Left ventricle myocardium superior (tissue), 1 donor: ENCODE measurements at regions not wholly inside any gene's neighbourhood (a gene's known extent, or its start where the extent isn't known, plus 50 kb on each side); places are given as distances from the start of the nearest gene placed in this dataset.

Experiments used
- ATAC-seq: fragments of 200-7000 bp; cut with Tn5 transposase; one replicate; pipeline ENCODE4 v1.9.1; 2020; ENCODE audit warnings: mild to moderate bottlenecking, moderate library complexity
- DNase-seq: peaks from one replicate; pipeline ENCODE4 v3.0.0-alpha.2; 2020
- intact Hi-C: fragments of 100-400 bp; cut with micrococcal nuclease; formaldehyde crosslinking; loops from one replicate; pipeline ENCODE4 v1.11.0; 2022
- donor health status: DM: no; HTN: yes; CAD: no; lungs with severe emphysema.

- intact Hi-C loops = no loop called here
- no peak for DNase-seq
- no peak for ATAC-seq
These were observed 411.4 kb downstream of the CCDC91 start for GRCh38 chr12:28601570-28602058.

- ATAC-seq = no peak
- intact Hi-C loops = no loop called here
- DNase-seq = no peak
These were observed 412.5 kb downstream of the CCDC91 start for GRCh38 chr12:28602786-28603185.

GRCh38 chr12:28603239-28603638, 413.0 kb downstream of the CCDC91 start:
- intact Hi-C loops = no loop called here
- ATAC-seq (no peak), DNase-seq (no peak)

- intact Hi-C loops = no loop called here
- DNase-seq (no peak), ATAC-seq (no peak)
These were observed 413.5 kb downstream of the CCDC91 start for GRCh38 chr12:28603801-28604200.

GRCh38 chr12:28604240-28604639, 414.0 kb downstream of the CCDC91 start:
- intact Hi-C loops = no loop called here
- ATAC-seq (no peak), DNase-seq (no peak)

DNA sequence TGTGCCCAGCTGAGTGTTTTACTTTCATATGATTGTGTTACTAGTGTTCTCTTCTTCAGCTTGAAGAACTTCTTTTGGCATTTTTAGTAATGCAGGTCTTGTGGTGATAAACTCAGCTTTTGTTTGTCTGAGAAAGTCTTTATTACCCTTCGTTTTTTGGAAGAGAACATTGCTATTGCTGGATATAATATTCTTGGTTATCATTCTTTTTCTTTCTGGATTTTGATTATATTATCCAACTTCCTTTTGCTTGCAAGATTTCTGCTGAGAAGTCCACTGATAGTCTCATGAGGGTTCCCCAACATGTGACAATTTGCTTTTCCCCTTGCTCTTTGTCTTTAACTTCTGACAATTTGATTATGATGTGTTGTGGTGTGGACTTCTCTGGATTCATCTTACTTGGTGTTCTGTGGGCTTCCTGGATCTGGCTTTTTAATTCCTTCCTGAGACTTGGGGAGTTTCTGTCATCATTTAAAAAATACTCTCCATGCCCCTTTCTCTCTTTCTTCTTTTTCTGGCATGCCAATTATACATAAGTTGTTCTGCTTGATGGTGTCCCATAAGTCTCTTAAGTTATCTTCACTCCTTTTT, 416.8 kb downstream of the CCDC91 start:
- intact Hi-C loops = no loop called here
- ATAC-seq = no peak
- no peak for DNase-seq

- intact Hi-C loops = no loop called here
- ATAC-seq = no peak
- DNase-seq = no peak
These were observed 420.3 kb downstream of the CCDC91 start for GRCh38 chr12:28610401-28611114.

DNA sequence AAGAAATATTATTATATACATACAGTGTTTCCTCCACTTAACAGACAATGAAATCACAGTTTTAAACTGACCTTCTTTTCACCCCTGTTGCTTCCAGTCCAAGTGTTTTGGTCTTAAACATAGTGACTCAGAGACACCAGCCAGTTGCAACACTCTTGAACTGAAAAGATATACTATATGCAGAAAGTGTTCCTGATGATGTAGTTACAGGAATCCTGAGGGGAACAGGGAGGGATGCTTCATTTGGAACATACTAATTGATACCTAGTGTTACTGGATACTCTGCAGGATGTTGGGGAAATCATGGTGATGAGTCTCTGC, 420.8 kb downstream of the CCDC91 start:
- ATAC-seq = no peak
- DNase-seq = no peak
- intact Hi-C loops = no loop called here

DNA sequence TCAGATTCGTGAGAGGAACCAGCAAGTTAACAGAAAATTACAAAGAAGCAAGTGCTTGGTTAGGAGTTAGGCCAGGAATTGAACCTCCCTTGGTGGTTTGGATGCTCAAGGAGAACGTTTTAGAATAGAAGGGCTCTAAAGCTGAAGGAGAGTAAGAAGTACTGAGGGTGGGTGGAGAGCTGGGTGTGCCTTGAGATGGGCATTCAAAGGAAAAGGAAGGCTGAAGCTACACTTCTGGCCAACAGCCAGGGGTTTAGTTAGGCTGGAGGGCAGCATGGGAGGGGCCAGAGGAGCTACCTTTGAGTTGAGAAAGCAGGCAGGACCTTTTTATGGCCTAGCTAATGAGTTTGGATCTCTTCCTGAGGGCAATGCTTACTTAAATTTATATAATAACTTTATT, 421.2 kb downstream of the CCDC91 start:
- intact Hi-C loops = no loop called here
- DNase-seq = no peak
- ATAC-seq = no peak

DNA sequence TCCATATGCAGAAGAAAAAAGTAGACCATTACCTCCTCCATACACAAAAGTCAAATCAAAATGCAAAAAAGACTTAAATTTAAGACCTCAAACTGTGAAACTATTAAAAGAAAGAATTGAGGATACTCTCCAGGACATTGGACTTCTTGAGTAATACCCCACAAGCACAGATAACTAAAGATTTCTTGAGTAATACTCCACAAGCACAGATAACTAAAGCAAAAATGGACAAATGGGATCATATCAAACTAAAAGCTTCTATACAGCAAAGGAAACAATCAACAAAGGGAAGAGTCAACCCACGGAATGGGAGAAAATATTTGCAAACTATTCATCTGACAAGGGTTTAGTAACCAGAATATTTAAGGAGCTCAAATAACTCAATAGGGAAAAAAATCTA, 427.9 kb downstream of the CCDC91 start:
- DNase-seq = no peak
- ATAC-seq = no peak
- intact Hi-C loops = no loop called here

GRCh38 chr12:28618772-28619171, 428.5 kb downstream of the CCDC91 start:
- intact Hi-C loops = no loop called here

GRCh38 chr12:28620281-28620680, 430.0 kb downstream of the CCDC91 start:
- intact Hi-C loops = no loop called here
- no peak for DNase-seq
- ATAC-seq = no peak

More at GRCh38 chr12:28618772-28619171, 428.5 kb downstream of the CCDC91 start:
- ATAC-seq (no peak), DNase-seq (no peak)

GRCh38 chr12:28622406-28622805, 432.1 kb downstream of the CCDC91 start:
- no peak for ATAC-seq
- DNase-seq = no peak
- intact Hi-C loops = no loop called here

DNA sequence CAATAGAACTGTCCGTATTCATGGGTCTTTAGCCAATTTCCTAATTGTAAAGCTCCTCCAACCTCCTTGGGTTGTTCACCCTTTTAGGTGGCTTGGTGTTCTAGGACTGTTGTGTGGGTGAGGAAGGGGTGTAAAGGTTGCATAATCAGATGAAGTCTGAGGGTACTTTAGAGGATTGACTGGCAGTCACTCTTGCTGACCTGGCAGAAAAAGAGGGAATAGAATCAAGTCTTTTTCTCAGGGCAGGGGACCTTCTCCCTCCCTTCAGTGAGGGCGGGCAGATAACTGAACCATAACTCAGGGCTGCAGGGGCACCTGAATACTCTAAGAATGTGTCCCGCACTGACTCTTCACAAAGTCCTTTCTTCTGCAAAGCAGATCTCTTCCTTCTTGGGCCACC, 436.2 kb downstream of the CCDC91 start:
- intact Hi-C loops = no loop called here
- ATAC-seq = no peak
- DNase-seq = no peak

GRCh38 chr12:28629691-28630090, 439.4 kb downstream of the CCDC91 start:
- intact Hi-C loops = no loop called here
- DNase-seq (no peak), ATAC-seq (no peak)

- ATAC-seq (no peak), DNase-seq (no peak)
- intact Hi-C loops = no loop called here
These were observed 441.6 kb downstream of the CCDC91 start for GRCh38 chr12:28631831-28632230.

DNA sequence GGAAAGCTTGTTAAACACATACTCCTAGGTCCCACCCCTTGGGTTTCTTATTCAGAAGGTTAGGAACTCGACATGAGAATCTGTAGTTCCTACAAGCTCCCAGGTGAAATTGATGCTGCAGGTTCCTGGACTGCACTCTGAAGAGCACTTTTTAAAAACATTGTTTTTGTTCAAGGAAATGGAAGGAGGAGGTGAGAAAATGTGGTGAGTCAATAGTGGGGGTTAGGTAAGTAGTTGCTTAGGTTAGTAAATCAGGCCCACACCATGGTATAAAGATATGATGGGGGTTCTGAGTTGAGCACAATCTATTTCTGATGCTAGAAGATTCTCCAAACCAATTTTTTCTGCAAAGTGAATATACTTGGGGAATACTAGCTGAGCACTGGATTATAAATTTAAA, 450.3 kb downstream of the CCDC91 start:
- ATAC-seq = no peak
- intact Hi-C loops = no loop called here
- no peak for DNase-seq

DNA sequence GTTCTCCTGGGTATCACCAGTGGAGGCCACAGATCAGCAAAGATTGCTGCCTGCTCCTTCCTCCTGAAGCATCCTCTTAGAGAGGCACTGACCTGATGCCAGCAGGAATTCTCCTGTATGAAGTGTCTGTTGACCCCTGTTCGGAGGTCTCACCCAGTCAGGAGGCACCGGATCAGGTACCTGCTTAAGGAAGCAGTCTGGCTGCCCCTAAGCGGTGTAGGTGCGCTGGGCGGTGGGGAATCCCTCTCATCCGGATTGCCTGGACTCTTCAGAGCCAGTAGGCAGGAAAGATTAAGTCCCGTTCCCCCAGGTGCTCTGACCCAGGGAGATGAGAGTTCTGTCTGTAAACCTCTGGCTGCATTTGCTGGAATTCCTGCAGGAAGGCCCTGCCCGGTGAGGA, 455.2 kb downstream of the CCDC91 start:
- ATAC-seq (no peak), DNase-seq (no peak)
- intact Hi-C loops = no loop called here

GRCh38 chr12:28645891-28646290, 455.6 kb downstream of the CCDC91 start:
- no peak for ATAC-seq
- intact Hi-C loops = no loop called here
- DNase-seq = no peak

GRCh38 chr12:28650906-28651305, 460.6 kb downstream of the CCDC91 start:
- intact Hi-C loops = no loop called here
- DNase-seq = no peak
- no peak for ATAC-seq

DNA sequence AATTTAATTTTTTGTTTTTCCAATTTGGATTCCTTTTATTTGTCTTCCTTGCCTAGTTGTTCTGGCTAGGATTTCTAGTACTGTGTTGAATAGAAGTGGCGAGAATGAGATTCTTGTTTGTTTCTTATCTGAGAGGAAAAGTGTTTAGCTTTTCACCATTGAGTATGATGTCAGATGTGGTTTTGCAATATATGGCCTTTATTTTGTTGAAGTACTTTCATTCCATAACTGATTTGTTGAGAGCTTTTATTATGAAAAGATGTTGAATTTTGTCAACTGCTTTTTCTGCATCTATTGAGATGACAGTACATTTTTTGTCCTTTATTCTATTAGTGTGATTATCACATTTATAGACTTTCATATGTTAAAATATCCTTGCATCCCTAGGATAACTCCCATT, 462.0 kb downstream of the CCDC91 start:
- no peak for ATAC-seq
- intact Hi-C loops = no loop called here

More for the DNA sequence above, 462.0 kb downstream of the CCDC91 start:
- no peak for DNase-seq
